H1 (cell line): ENCODE measurements at regions not wholly inside any gene's neighbourhood (a gene's known extent, or its start where the extent isn't known, plus 50 kb on each side); places are given as distances from the start of the nearest gene placed in this dataset.

ENCODE experiments used
- CREB1 ChIP-seq: IDR thresholded peaks from 2 replicates; pipeline ENCODE4 v1.6.1; 2012; ENCODE audit warnings: inconsistent platforms
- POLR2A ChIP-seq, 2 experiments: IDR thresholded peaks; 1 replicate in 1 of 2; 2 replicates in 1 of 2; pipeline ENCODE4 v1.6.1; 2011; ENCODE audit warnings: low read depth in 2 of 2, low read length in 2 of 2, mild to moderate bottlenecking in 2 of 2; ENCODE audit errors: control extremely low read depth in 1 of 2
- RAD21 ChIP-seq, 2 experiments: IDR thresholded peaks in 1 of 2; conservative IDR thresholded peaks in 1 of 2; 2 replicates each; pipeline ENCODE4 v1.6.1; 2011; ENCODE audit warnings: low read depth in 2 of 2, low read length in 2 of 2, improper control_type of control experiment in 1 of 2, inconsistent platforms in 1 of 2, mild to moderate bottlenecking in 1 of 2, moderate library complexity in 1 of 2
- SIX5 ChIP-seq: IDR thresholded peaks from 2 replicates; pipeline ENCODE4 v1.6.1; 2011; ENCODE audit warnings: mild to moderate bottlenecking, low read depth, low read length
- SP1 ChIP-seq: IDR thresholded peaks from 2 replicates; pipeline ENCODE4 v1.6.1; 2011; ENCODE audit warnings: low read depth, low read length
- TF ChIP-seq, protein P1 (sequence below), 3 experiments: IDR thresholded peaks; 1 replicate in 2 of 3; 2 replicates in 1 of 3; pipeline versions ENCODE4 v1.5.1 to v1.6.1; 2011; ENCODE audit warnings: low read length in 3 of 3, mild to moderate bottlenecking in 3 of 3, inconsistent platforms in 2 of 3, low read depth in 1 of 3, moderate library complexity in 1 of 3; ENCODE audit not compliant: insufficient read depth in 1 of 3; ENCODE audit errors: control extremely low read depth in 1 of 3

DNA sequence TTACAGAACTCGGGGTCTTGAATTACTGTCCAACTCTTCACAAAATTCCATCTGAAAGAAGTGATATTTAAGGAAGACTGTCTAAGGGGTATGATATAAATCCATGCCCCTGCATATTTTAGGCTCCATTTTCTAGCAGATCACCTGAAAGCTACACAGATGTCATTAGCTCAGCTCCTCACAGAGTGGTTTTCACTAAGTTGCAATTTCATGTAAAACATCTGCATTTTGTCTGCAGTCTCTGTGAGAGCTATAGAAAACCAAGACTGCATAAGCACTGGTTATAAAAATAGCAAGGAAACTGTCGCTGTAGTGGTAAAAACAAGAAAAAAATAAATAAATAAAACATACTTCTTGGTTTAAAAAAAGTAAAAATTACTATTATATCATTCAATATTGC lies 103.4 kb downstream of the RPL27A start:
- TF ChIP-seq POLR2A (IDR thresholded peaks at IDR 0.05; ENCODE audit: control extremely low read depth in 1 of 2, low read depth in 2 of 2, low read length in 2 of 2) (no peak), SP1 (no peak), RAD21 (IDR thresholded peaks at IDR 0.05 in 1 of 2, conservative IDR thresholded peaks at IDR 0.05 in 1 of 2; ENCODE audit: low read depth in 2 of 2, low read length in 2 of 2) (no peak), SIX5 (no peak), CREB1 (no peak)
- TF ChIP-seq, protein P1, sequence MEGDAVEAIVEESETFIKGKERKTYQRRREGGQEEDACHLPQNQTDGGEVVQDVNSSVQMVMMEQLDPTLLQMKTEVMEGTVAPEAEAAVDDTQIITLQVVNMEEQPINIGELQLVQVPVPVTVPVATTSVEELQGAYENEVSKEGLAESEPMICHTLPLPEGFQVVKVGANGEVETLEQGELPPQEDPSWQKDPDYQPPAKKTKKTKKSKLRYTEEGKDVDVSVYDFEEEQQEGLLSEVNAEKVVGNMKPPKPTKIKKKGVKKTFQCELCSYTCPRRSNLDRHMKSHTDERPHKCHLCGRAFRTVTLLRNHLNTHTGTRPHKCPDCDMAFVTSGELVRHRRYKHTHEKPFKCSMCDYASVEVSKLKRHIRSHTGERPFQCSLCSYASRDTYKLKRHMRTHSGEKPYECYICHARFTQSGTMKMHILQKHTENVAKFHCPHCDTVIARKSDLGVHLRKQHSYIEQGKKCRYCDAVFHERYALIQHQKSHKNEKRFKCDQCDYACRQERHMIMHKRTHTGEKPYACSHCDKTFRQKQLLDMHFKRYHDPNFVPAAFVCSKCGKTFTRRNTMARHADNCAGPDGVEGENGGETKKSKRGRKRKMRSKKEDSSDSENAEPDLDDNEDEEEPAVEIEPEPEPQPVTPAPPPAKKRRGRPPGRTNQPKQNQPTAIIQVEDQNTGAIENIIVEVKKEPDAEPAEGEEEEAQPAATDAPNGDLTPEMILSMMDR (IDR thresholded peaks at IDR 0.05; ENCODE audit: control extremely low read depth in 1 of 3, insufficient read depth in 1 of 3, low read depth in 1 of 3, low read length in 3 of 3), result no peak
